ENCODE measurements at regions not wholly inside any gene's neighbourhood (a gene's known extent, or its start where the extent isn't known, plus 50 kb on each side); places are given as distances from the start of the nearest gene placed in this dataset.

- peaks cover 4% of the 10 kb centered on the region for H3K9me3 Mint-ChIP-seq
- H3K4me1 Mint-ChIP-seq (ENCODE audit: low read depth): no peaks in the 10 kb centered on the region
- H3K4me3 Mint-ChIP-seq: no peak overlapping the region
- H3K36me3 Mint-ChIP-seq (ENCODE audit: low read depth): no peaks in the 10 kb centered on the region
- peaks cover 4% of the 10 kb centered on the region for H3K27me3 Mint-ChIP-seq (ENCODE audit: low read depth)
- no peak overlapping the region for H3K27ac Mint-ChIP-seq
Observed at GRCh38 chr12:124230789-124231188, 64.1 kb upstream of the RFLNA start.

- Mint-ChIP-seq H3K9me3 (peaks cover 4% of the 10 kb centered on the region), H3K27me3 (ENCODE audit: low read depth) (no peaks in the 10 kb centered on the region), H3K4me3 (no peak overlapping the region), H3K36me3 (ENCODE audit: low read depth) (no peaks in the 10 kb centered on the region), H3K4me1 (ENCODE audit: low read depth) (no peaks in the 10 kb centered on the region), H3K27ac (no peak overlapping the region)
Observed at GRCh38 chr12:124231980-124232653, 62.8 kb upstream of the RFLNA start.

- Mint-ChIP-seq H3K4me1 (ENCODE audit: low read depth) (no peaks in the 10 kb centered on the region), H3K4me3 (no peak overlapping the region), H3K36me3 (ENCODE audit: low read depth) (no peaks in the 10 kb centered on the region), H3K27me3 (ENCODE audit: low read depth) (no peaks in the 10 kb centered on the region), H3K9me3 (peaks cover 4% of the 10 kb centered on the region), H3K27ac (no peak overlapping the region)
Observed at GRCh38 chr12:124232654-124232987, 62.3 kb upstream of the RFLNA start.

- no peaks in the 10 kb centered on the region for H3K27me3 Mint-ChIP-seq (ENCODE audit: low read depth)
- H3K9me3 Mint-ChIP-seq: peaks cover 4% of the 10 kb centered on the region
- no peak overlapping the region for H3K4me3 Mint-ChIP-seq
- no peak overlapping the region for H3K27ac Mint-ChIP-seq
- no peaks in the 10 kb centered on the region for H3K36me3 Mint-ChIP-seq (ENCODE audit: low read depth)
- no peaks in the 10 kb centered on the region for H3K4me1 Mint-ChIP-seq (ENCODE audit: low read depth)
Observed at GRCh38 chr12:124233041-124233796, 61.7 kb upstream of the RFLNA start.

GRCh38 chr12:124233846-124234640 lies 60.9 kb upstream of the RFLNA start:
- H3K9me3 Mint-ChIP-seq: peaks cover 4% of the 10 kb centered on the region
- H3K36me3 Mint-ChIP-seq (ENCODE audit: low read depth): no peaks in the 10 kb centered on the region
- no peak overlapping the region for H3K27ac Mint-ChIP-seq
- H3K4me1 Mint-ChIP-seq (ENCODE audit: low read depth): no peaks in the 10 kb centered on the region
- H3K4me3 Mint-ChIP-seq: no peak overlapping the region
- no peaks in the 10 kb centered on the region for H3K27me3 Mint-ChIP-seq (ENCODE audit: low read depth)

- H3K36me3 Mint-ChIP-seq (ENCODE audit: low read depth): no peaks in the 10 kb centered on the region
- peaks cover 9% of the 10 kb centered on the region for H3K9me3 Mint-ChIP-seq
- no peaks in the 10 kb centered on the region for H3K4me1 Mint-ChIP-seq (ENCODE audit: low read depth)
- no peaks in the 10 kb centered on the region for H3K27me3 Mint-ChIP-seq (ENCODE audit: low read depth)
- no peak overlapping the region for H3K4me3 Mint-ChIP-seq
- no peak overlapping the region for H3K27ac Mint-ChIP-seq
Observed at GRCh38 chr12:124236625-124237031, 58.3 kb upstream of the RFLNA start.

GRCh38 chr12:124238886-124239285 lies 56.0 kb upstream of the RFLNA start:
- Mint-ChIP-seq H3K4me3 (no peak overlapping the region), H3K4me1 (ENCODE audit: low read depth) (no peaks in the 10 kb centered on the region), H3K36me3 (ENCODE audit: low read depth) (no peaks in the 10 kb centered on the region), H3K9me3 (peaks cover 13% of the 10 kb centered on the region), H3K27me3 (ENCODE audit: low read depth) (no peaks in the 10 kb centered on the region), H3K27ac (no peak overlapping the region)

- no peaks in the 10 kb centered on the region for H3K36me3 Mint-ChIP-seq (ENCODE audit: low read depth)
- H3K9me3 Mint-ChIP-seq: peaks cover 12% of the 10 kb centered on the region
Observed at GRCh38 chr12:124240493-124240892, 54.4 kb upstream of the RFLNA start.

GRCh38 chr12:124241776-124242528 lies 52.9 kb upstream of the RFLNA start:
- Mint-ChIP-seq H3K9me3 (peaks cover 16% of the 10 kb centered on the region), H3K4me1 (ENCODE audit: low read depth) (no peaks in the 10 kb centered on the region), H3K4me3 (no peak overlapping the region), H3K36me3 (ENCODE audit: low read depth) (no peaks in the 10 kb centered on the region), H3K27ac (no peak overlapping the region), H3K27me3 (ENCODE audit: low read depth) (no peaks in the 10 kb centered on the region)

More at GRCh38 chr12:124240493-124240892, 54.4 kb upstream of the RFLNA start:
- H3K27me3 Mint-ChIP-seq (ENCODE audit: low read depth): no peaks in the 10 kb centered on the region
- H3K4me1 Mint-ChIP-seq (ENCODE audit: low read depth): no peaks in the 10 kb centered on the region
- no peak overlapping the region for H3K4me3 Mint-ChIP-seq
- no peak overlapping the region for H3K27ac Mint-ChIP-seq

- no peak overlapping the region for H3K4me3 Mint-ChIP-seq
- no peaks in the 10 kb centered on the region for H3K4me1 Mint-ChIP-seq (ENCODE audit: low read depth)
- H3K27ac Mint-ChIP-seq: no peak overlapping the region
- H3K9me3 Mint-ChIP-seq: peaks cover 16% of the 10 kb centered on the region
- no peaks in the 10 kb centered on the region for H3K27me3 Mint-ChIP-seq (ENCODE audit: low read depth)
- no peaks in the 10 kb centered on the region for H3K36me3 Mint-ChIP-seq (ENCODE audit: low read depth)
Observed at GRCh38 chr12:124242529-124243065, 52.3 kb upstream of the RFLNA start.

- H3K4me1 Mint-ChIP-seq (ENCODE audit: low read depth): no peaks in the 10 kb centered on the region
- peaks cover 16% of the 10 kb centered on the region for H3K9me3 Mint-ChIP-seq
- H3K36me3 Mint-ChIP-seq (ENCODE audit: low read depth): no peaks in the 10 kb centered on the region
- no peak overlapping the region for H3K27ac Mint-ChIP-seq
- no peak overlapping the region for H3K4me3 Mint-ChIP-seq
- H3K27me3 Mint-ChIP-seq (ENCODE audit: low read depth): no peaks in the 10 kb centered on the region
Observed at GRCh38 chr12:124243936-124244335, 51.0 kb upstream of the RFLNA start.
